ENCODE measurements at regions not wholly inside any gene's neighbourhood (a gene's known extent, or its start where the extent isn't known, plus 50 kb on each side); places are given as distances from the start of the nearest gene placed in this dataset.

DNA sequence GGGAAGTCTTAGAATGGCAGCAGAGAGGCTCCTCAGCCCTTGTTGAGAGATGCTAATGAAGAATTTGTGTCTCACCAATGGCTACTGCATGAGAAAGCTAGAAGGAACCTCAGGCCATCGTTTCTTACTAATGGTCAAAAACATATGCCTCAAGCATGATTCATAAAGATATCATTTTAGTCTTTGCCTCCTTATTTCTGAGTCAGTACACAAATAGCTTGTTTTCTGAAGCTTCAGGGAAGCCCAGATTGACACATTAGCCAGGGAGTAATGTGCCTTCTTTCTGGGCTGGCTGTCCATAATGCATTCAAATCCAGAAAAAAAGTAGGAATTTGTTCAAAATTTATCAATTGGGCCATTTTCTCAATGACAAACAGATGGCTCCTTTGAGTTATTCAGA is 169.4 kb upstream of the ZBED5 start:
- 23 to 49% methylated on average over 1 of the region's 1 CpG for WGBS, 2 donors
- ATAC-seq (no peak), FAIRE-seq (no peak), DNase-seq (no peak)
- Histone ChIP-seq H3K4me3 (no peak overlapping the region), H3K9me3 (no peaks in the 10 kb centered on the region), H3K36me3 (no peaks in the 10 kb centered on the region), H3K4me1 (no peaks in the 10 kb centered on the region), H3K27ac (no peak overlapping the region), H3K27me3 (no peaks in the 10 kb centered on the region)
- intact Hi-C loops (cut with DNase I): no loop called here
- TF ChIP-seq CTCF (IDR thresholded peaks at IDR 0.05): no peak

GRCh38 chr11:11025087-11025486 is 167.2 kb upstream of the ZBED5 start:
- Histone ChIP-seq H3K27ac (no peak overlapping the region), H3K27me3 (no peaks in the 10 kb centered on the region), H3K4me3 (no peak overlapping the region), H3K9me3 (no peaks in the 10 kb centered on the region), H3K4me1 (no peaks in the 10 kb centered on the region), H3K36me3 (no peaks in the 10 kb centered on the region)
- WGBS, 2 donors: 56 to 72% methylated on average over 2 of the region's 2 CpGs
- FAIRE-seq (no peak), DNase-seq (no peak), ATAC-seq (no peak)
- intact Hi-C loops (cut with DNase I): no loop called here
- TF ChIP-seq CTCF (IDR thresholded peaks at IDR 0.05): no peak

DNA sequence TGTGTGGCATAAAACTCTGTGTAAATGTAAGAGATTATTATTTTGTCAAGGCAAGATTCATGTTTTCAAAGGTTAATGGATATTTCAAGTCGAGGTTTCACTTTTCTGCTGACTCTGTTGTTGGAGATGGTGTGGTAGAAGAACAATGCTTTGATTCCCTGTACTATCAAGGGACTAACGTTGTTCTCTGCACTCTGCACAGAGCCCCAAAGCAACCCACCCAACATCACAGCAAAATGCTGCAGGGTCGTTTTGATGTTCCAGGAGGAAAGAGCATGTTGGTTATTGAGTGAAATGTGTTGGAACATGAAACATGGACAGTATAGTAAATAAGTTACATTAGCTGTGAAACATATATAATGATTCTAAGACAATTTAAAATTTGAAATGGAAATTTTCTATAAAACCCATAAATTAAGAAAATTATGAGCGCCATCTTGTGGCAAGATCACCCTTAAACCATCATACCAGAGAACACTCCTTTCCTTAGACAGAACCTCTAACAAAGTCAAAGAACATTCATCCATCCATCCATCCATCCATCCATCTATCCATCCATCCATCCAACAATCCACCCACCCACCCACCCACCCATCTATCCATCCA is 164.4 kb upstream of the ZBED5 start:
- WGBS, 2 donors: 15 to 16% methylated on average over 4 of the region's 4 CpGs
- intact Hi-C loops (cut with DNase I): loop anchor here in 2 of 3 donors (5.0 kb wide), 2 partner anchors 90 to 230 kb away; no protein-coding TSS in a partner anchor

DNA sequence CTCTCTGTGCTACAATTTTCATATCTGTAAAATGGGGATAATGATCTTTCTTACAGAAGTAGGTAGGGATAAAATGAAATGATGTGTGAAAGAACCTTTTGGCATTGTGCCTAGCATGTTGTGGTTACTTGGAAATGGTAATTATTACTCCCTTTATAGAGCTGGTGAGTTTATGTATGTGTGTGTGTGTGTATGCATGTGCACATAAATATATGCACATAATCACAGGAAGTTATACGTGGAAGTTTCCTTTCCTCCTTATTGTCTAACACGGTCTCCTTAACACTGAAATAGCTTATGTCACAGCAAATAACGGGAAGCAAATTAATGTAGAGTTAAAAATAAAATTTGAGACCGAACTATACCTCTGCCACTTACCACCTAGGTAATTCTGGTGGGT is 163.7 kb upstream of the ZBED5 start:
- H3K9me3 ChIP-seq: no peaks in the 10 kb centered on the region
- H3K27me3 ChIP-seq: no peaks in the 10 kb centered on the region
- no peak for FAIRE-seq
- no peaks in the 10 kb centered on the region for H3K36me3 ChIP-seq
- no peak overlapping the region for H3K27ac ChIP-seq
- no peak for DNase-seq
- intact Hi-C loops (cut with DNase I): loop anchor here in 2 of 3 donors (5.0 kb wide), 2 partner anchors 89 to 229 kb away; no protein-coding TSS in a partner anchor
- no peaks in the 10 kb centered on the region for H3K4me1 ChIP-seq
- no peak for TF ChIP-seq CTCF (IDR thresholded peaks at IDR 0.05)
- H3K4me3 ChIP-seq: no peak overlapping the region
- no peak for ATAC-seq
- WGBS, 2 donors: 55 to 66% methylated on average over 4 of the region's 4 CpGs

More for the DNA sequence above, 164.4 kb upstream of the ZBED5 start:
- Histone ChIP-seq H3K36me3 (no peaks in the 10 kb centered on the region), H3K9me3 (no peaks in the 10 kb centered on the region), H3K27ac (no peak overlapping the region), H3K27me3 (no peaks in the 10 kb centered on the region), H3K4me3 (no peak overlapping the region), H3K4me1 (no peaks in the 10 kb centered on the region)
- FAIRE-seq (peak; percentile 61), DNase-seq (no peak), ATAC-seq (peak in 3 of 4 donors; percentile 47 to 64 (median 52))
- peak in 3 of 4 donors; percentile 13 to 41 (median 38) for TF ChIP-seq CTCF (IDR thresholded peaks at IDR 0.05)

DNA sequence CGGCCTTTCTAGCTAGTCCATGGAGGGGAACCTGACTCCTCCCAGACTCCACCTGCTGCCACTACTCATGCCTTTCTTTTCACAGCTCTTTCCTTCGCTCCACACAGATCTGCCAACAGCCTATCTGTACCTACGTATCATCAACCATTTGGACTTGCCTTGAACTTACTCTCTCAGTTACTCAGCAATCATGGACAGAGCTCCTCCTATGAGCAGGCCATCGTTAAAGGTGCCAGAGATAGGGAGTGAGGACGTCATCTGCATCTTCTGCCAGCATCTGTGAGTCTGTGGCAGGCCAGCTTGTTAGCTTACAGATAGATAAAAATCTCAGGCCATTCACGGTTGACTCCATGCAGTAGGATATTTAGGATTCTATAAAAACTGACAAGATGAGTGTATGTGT is 162.9 kb upstream of the ZBED5 start:
- intact Hi-C loops (cut with DNase I): loop anchor here in 2 of 3 donors (5.0 kb wide), 2 partner anchors 88 to 228 kb away; no protein-coding TSS in a partner anchor
- no peaks in the 10 kb centered on the region for H3K36me3 ChIP-seq
- WGBS, 2 donors: 56 to 58% methylated on average over 6 of the region's 6 CpGs
- no peaks in the 10 kb centered on the region for H3K27me3 ChIP-seq
- H3K4me3 ChIP-seq: no peak overlapping the region
- TF ChIP-seq CTCF (IDR thresholded peaks at IDR 0.05): no peak
- no peak for ATAC-seq
- H3K27ac ChIP-seq: no peak overlapping the region
- no peaks in the 10 kb centered on the region for H3K4me1 ChIP-seq
- no peak for FAIRE-seq
- no peaks in the 10 kb centered on the region for H3K9me3 ChIP-seq
- DNase-seq: no peak
